Keratinocyte (primary cell): ENCODE measurements at regions not wholly inside any gene's neighbourhood (a gene's known extent, or its start where the extent isn't known, plus 50 kb on each side); places are given as distances from the start of the nearest gene placed in this dataset.

Source experiments
- DNase-seq: peaks from one replicate; pipeline ENCODE4 v3.0.0-alpha.2; 2011; ENCODE audit warnings: low read depth, missing footprints, low spot score
- FAIRE-seq: peaks from 2 replicates; lab custom pipeline; 2011; peaks lifted over from hg19 to GRCh38; lab: Jason Lieb, UNC
- H2AFZ ChIP-seq: 2 replicates; pipeline ENCODE4 v1.6.0; 2012; ENCODE audit warnings: low read length, control low read depth, inconsistent platforms; ENCODE audit not compliant: control insufficient read depth
- H3K27ac ChIP-seq: 2 replicates; pipeline ENCODE4 v1.5.1; 2011; ENCODE audit warnings: low read length; ENCODE audit not compliant: control insufficient read depth, insufficient read depth
- H3K27me3 ChIP-seq: 3 replicates; pipeline ENCODE4 v1.6.0; 2011; ENCODE audit warnings: low read length; ENCODE audit not compliant: control insufficient read depth, insufficient read depth; ENCODE audit errors: extremely low read depth
- H3K36me3 ChIP-seq, 2 experiments: 2 replicates in 1 of 2; 3 replicates in 1 of 2; pipeline ENCODE4 v1.5.1; 2011; ENCODE audit warnings: low read length in 2 of 2, mild to moderate bottlenecking in 1 of 2; ENCODE audit not compliant: control insufficient read depth in 2 of 2, insufficient read depth in 2 of 2; ENCODE audit errors: extremely low read depth in 1 of 2
- H3K4me1 ChIP-seq: 3 replicates; pipeline ENCODE4 v1.5.1; 2011; ENCODE audit warnings: low read length; ENCODE audit not compliant: control insufficient read depth, insufficient read depth; ENCODE audit errors: extremely low read depth
- H3K4me2 ChIP-seq: 3 replicates; pipeline ENCODE4 v1.6.0; 2011; ENCODE audit warnings: low read depth, low read length; ENCODE audit not compliant: control insufficient read depth, insufficient read depth; ENCODE audit errors: extremely low read depth
- H3K4me3 ChIP-seq, 3 experiments: fragments of 200-600 bp in 1 of 3; sonication (generic) in 1 of 3; 2 replicates in 2 of 3; 3 replicates in 1 of 3; pipeline ENCODE4 v1.5.1; 2011 to 2016; ENCODE audit warnings: low read length in 3 of 3, mild to moderate bottlenecking in 3 of 3, control low read depth in 2 of 3, inconsistent platforms in 1 of 3, low read depth in 1 of 3, mixed read lengths in 1 of 3, mixed run types in 1 of 3, moderate library complexity in 1 of 3; ENCODE audit not compliant: control insufficient read depth in 2 of 3, insufficient read depth in 2 of 3; ENCODE audit errors: extremely low read depth in 1 of 3
- H3K79me2 ChIP-seq: 2 replicates; pipeline ENCODE4 v1.6.0; 2012; ENCODE audit warnings: low read length; ENCODE audit not compliant: control insufficient read depth, insufficient read depth
- H3K9ac ChIP-seq: 3 replicates; pipeline ENCODE4 v1.6.0; 2011; ENCODE audit warnings: low read length; ENCODE audit not compliant: control insufficient read depth, insufficient read depth; ENCODE audit errors: extremely low read depth
- H3K9me1 ChIP-seq: 3 replicates; pipeline ENCODE4 v1.6.0; 2011; ENCODE audit warnings: low read length; ENCODE audit not compliant: control insufficient read depth, insufficient read depth; ENCODE audit errors: extremely low read depth
- H3K9me3 ChIP-seq: 2 replicates; pipeline ENCODE4 v1.5.1; 2012; ENCODE audit warnings: low read depth, low read length; ENCODE audit not compliant: control insufficient read depth
- H4K20me1 ChIP-seq: 3 replicates; pipeline ENCODE4 v1.6.0; 2011; ENCODE audit warnings: low read length; ENCODE audit not compliant: control insufficient read depth, insufficient read depth; ENCODE audit errors: extremely low read depth
- CTCF ChIP-seq, 3 experiments: IDR thresholded peaks in 1 of 3; conservative IDR thresholded peaks in 1 of 3; optimal IDR thresholded peaks in 1 of 3; 2 replicates in 2 of 3; 3 replicates in 1 of 3; pipeline versions ENCODE3 to v1.5.1; 2011; ENCODE audit warnings: low read length in 3 of 3, mild to moderate bottlenecking in 3 of 3, moderate library complexity in 2 of 3, control low read depth in 1 of 3, inconsistent platforms in 1 of 3; ENCODE audit not compliant: insufficient read depth in 2 of 3; ENCODE audit errors: extremely low read depth in 1 of 3
- EZH2 ChIP-seq: IDR thresholded peaks from one replicate; pipeline ENCODE4 v1.6.1; 2012; ENCODE audit warnings: inconsistent platforms, mild to moderate bottlenecking, low read length, moderate library complexity
- dilution Hi-C: fragments of 300-500 bp; cut with MboI; formaldehyde crosslinking; loops from one replicate; pipeline ENCODE4 v1.7.0; 2020; ENCODE audit warnings: low sequenced_read_pairs; ENCODE audit not compliant: extremely low pct_ligation_motif_present

GRCh38 chr1:208962867-208963266 is 620.6 kb upstream of the CAMK1G start:
- dilution Hi-C loops, result no loop called here
- Histone ChIP-seq H3K4me3 (no peak overlapping the region), H3K9ac (no peak overlapping the region), H3K27me3 (no peaks in the 10 kb centered on the region), H3K9me3 (no peaks in the 10 kb centered on the region), H3K9me1 (no peaks in the 10 kb centered on the region), H3K27ac (no peak overlapping the region), H3K4me1 (no peaks in the 10 kb centered on the region), H4K20me1 (no peaks in the 10 kb centered on the region), H3K79me2 (no peaks in the 10 kb centered on the region), H3K36me3 (no peaks in the 10 kb centered on the region), H3K4me2 (no peak overlapping the region), H2AFZ (no peak overlapping the region)
- FAIRE-seq, result no peak
- TF ChIP-seq CTCF (optimal IDR thresholded peaks at IDR 0.05 in 1 of 3, IDR thresholded peaks at IDR 0.05 in 1 of 3, conservative IDR thresholded peaks at IDR 0.05 in 1 of 3; ENCODE audit: extremely low read depth in 1 of 3, insufficient read depth in 2 of 3, low read length in 3 of 3) (no peak), EZH2 (no peak)
- DNase-seq, result no peak

GRCh38 chr1:208965351-208965750 is 618.2 kb upstream of the CAMK1G start:
- no peak for FAIRE-seq
- Histone ChIP-seq H3K4me1 (no peaks in the 10 kb centered on the region), H4K20me1 (no peaks in the 10 kb centered on the region), H3K27me3 (peaks cover 4% of the 10 kb centered on the region), H3K36me3 (no peaks in the 10 kb centered on the region), H3K9me3 (no peaks in the 10 kb centered on the region), H3K4me3 (no peak overlapping the region), H3K27ac (no peak overlapping the region), H3K9me1 (no peaks in the 10 kb centered on the region), H3K79me2 (no peaks in the 10 kb centered on the region), H3K4me2 (no peak overlapping the region), H2AFZ (no peak overlapping the region), H3K9ac (no peak overlapping the region)
- dilution Hi-C loops, result no loop called here
- DNase-seq, result no peak
- TF ChIP-seq CTCF (optimal IDR thresholded peaks at IDR 0.05 in 1 of 3, IDR thresholded peaks at IDR 0.05 in 1 of 3, conservative IDR thresholded peaks at IDR 0.05 in 1 of 3; ENCODE audit: extremely low read depth in 1 of 3, insufficient read depth in 2 of 3, low read length in 3 of 3) (no peak), EZH2 (no peak)
